T-cell (primary cell): ENCODE measurements at regions not wholly inside any gene's neighbourhood (a gene's known extent, or its start where the extent isn't known, plus 50 kb on each side); places are given as distances from the start of the nearest gene placed in this dataset.
"Not testable (repeated sequence)": the region's sequence is repeated elsewhere in the genome, so short reads cannot be mapped to it uniquely, and the experiment has no call there.

ENCODE experiments used
- ATAC-seq, 4 experiments: fragments of 200-7000 bp in 3 of 4; fragments of 150-1000 bp in 1 of 4; cut with Tn5 transposase; replicated peaks in 1 of 4; 1 replicate in 3 of 4; 2 replicates in 1 of 4; pipeline ENCODE4 v1.10.0; 2021; ENCODE audit warnings: moderate library complexity in 3 of 4, mild to moderate bottlenecking in 2 of 4, moderate number of reproducible peaks in 1 of 4
- CTCF ChIA-PET, 2 donors: fragments of 300-600 bp; sonication (Branson Sonifier 250); formaldehyde crosslinking; loops; one replicate each; lab custom pipeline; 2022; ENCODE audit warnings: antibody characterized with exemption in 2 of 2; lab: Charles Lee
- POLR2A ChIA-PET, 2 donors: fragments of 300-600 bp; sonication (Branson Sonifier 250); formaldehyde crosslinking; loops; one replicate each; lab custom pipeline; 2022; ENCODE audit warnings: antibody characterized with exemption in 2 of 2; lab: Charles Lee
- DNase-seq, 35 experiments: peaks; one replicate each; pipeline versions ENCODE4 v3.0.0 to v3.0.0-alpha.2; 2013 to 2023
- H3K27ac ChIP-seq: one replicate; pipeline ENCODE4 v1.5.1; 2013; ENCODE audit warnings: low read length
- H3K27me3 ChIP-seq, 2 experiments: replicated peaks in 1 of 2; 1 replicate in 1 of 2; 2 replicates in 1 of 2; pipeline versions ENCODE4 v1.6.1 to v1.7.0; 2013; ENCODE audit warnings: low read length in 1 of 2, mixed read lengths in 1 of 2; ENCODE audit not compliant: control insufficient read depth in 2 of 2, insufficient read depth in 2 of 2; ENCODE audit errors: extremely low read depth in 1 of 2
- H3K36me3 ChIP-seq, 2 donors: 1 replicate in 1 of 2; 2 replicates in 1 of 2; pipeline versions ENCODE4 v1.6.1 to v1.7.0; 2013; ENCODE audit warnings: low read length in 1 of 2; ENCODE audit not compliant: control insufficient read depth in 2 of 2, insufficient read depth in 1 of 2; ENCODE audit errors: extremely low read depth in 1 of 2
- H3K4me1 ChIP-seq, 2 experiments: 1 replicate in 1 of 2; 2 replicates in 1 of 2; pipeline versions ENCODE4 v1.6.1 to v1.7.0; 2013; ENCODE audit warnings: low read length in 2 of 2, mixed read lengths in 1 of 2; ENCODE audit not compliant: insufficient read depth in 2 of 2, control insufficient read depth in 1 of 2; ENCODE audit errors: extremely low read depth in 1 of 2
- H3K4me3 ChIP-seq, 2 donors: 1 replicate in 1 of 2; 2 replicates in 1 of 2; pipeline versions ENCODE4 v1.5.1 to v1.7.0; 2013; ENCODE audit warnings: mild to moderate bottlenecking in 2 of 2, low read length in 1 of 2, moderate library complexity in 1 of 2; ENCODE audit not compliant: control insufficient read depth in 1 of 2; ENCODE audit errors: extremely low read depth in 1 of 2
- H3K9me3 ChIP-seq: 2 replicates; pipeline ENCODE4 v1.7.0; 2013
- H3K27ac Mint-ChIP-seq, 2 donors: one replicate each; pipeline ENCODE4 v1.8.0; 2020 to 2021; ENCODE audit warnings: mild to moderate bottlenecking in 2 of 2, mixed read lengths in 2 of 2
- H3K27me3 Mint-ChIP-seq, 2 donors: one replicate each; pipeline ENCODE4 v1.8.0; 2021 to 2022; ENCODE audit warnings: mixed read lengths in 2 of 2
- H3K36me3 Mint-ChIP-seq: one replicate; pipeline ENCODE4 v1.8.0; 2021; ENCODE audit warnings: mixed read lengths
- H3K4me1 Mint-ChIP-seq, 3 donors: one replicate each; pipeline ENCODE4 v1.8.0; 2020 to 2022; ENCODE audit warnings: mixed read lengths in 3 of 3, mild to moderate bottlenecking in 1 of 3
- H3K4me3 Mint-ChIP-seq, 3 donors: one replicate each; pipeline ENCODE4 v1.8.0; 2020 to 2022; ENCODE audit warnings: mild to moderate bottlenecking in 3 of 3, mixed read lengths in 3 of 3, moderate library complexity in 3 of 3
- H3K9me3 Mint-ChIP-seq, 3 donors: one replicate each; pipeline ENCODE4 v1.8.0; 2020 to 2022; ENCODE audit warnings: mixed read lengths in 3 of 3
- WGBS: methylation state at CpG from one replicate; pipeline ENCODE4 v1.1.5; 2013; ENCODE audit warnings: missing lambda C conversion rate; ENCODE audit not compliant: insufficient coverage; 5-methylcytosine and 5-hydroxymethylcytosine counted together

DNA sequence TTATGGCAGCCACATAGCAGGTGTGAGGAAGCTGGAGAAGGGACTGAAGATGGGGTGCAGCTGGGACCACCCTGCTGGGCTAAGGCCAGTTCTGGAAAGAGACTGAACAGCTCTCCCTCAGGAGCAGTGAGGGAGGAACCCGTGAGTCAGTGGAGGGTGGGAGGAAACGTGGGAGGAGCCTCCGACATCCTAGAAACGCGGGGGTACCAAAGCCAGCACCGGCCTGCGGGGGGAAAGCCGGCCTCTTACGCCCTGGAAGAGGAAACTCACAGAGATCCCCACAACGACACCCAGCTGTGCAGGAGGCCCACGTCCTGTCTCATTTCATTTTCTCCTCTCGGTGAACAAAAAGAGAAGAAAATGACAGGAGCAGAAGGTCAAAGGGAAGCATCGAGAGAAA, 185.8 kb upstream of the IRX4 start:
- DNase-seq (no peak), ATAC-seq (no peak)
- Mint-ChIP-seq H3K4me1 (no peaks in the 10 kb centered on the region), H3K36me3 (no peaks in the 10 kb centered on the region), H3K4me3 (no peak overlapping the region), H3K27me3 (peaks cover 9 to 16% of the 10 kb centered on the region in 2 donors), H3K27ac (no peak overlapping the region), H3K9me3 (peaks cover 0 to 3% (median 0%) of the 10 kb centered on the region in 3 donors)
- Histone ChIP-seq H3K36me3 (no peaks in the 10 kb centered on the region), H3K27ac (no peak overlapping the region), H3K4me1 (no peaks in the 10 kb centered on the region), H3K27me3 (peaks cover 0 to 23% of the 10 kb centered on the region in 2 experiments), H3K9me3 (no peaks in the 10 kb centered on the region), H3K4me3 (no peak overlapping the region)
- CTCF ChIA-PET = no interaction called here
- 33% methylated on average over 1 of the region's 13 CpGs for WGBS
- POLR2A ChIA-PET = no interaction called here

DNA sequence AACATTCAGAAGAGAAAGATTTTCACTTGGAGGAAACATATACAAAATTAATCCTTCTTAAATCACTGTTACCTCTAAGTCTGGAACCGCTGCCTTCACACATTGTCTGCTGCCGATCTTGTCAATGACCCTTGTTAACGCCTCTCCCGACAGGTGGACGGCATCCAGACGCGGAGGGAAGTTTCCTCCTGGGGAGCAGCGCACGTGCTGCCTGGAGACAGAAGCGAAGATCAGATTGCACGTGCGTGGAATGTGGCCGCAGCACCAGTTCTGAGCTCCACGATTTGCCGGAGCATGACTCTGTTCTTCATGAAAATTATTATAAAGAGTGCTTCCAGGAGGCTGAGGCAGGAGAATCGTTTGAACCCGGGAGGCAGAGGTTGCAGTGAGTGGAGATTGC, 183.6 kb upstream of the IRX4 start:
- Mint-ChIP-seq H3K27ac (no peak overlapping the region), H3K36me3 (no peaks in the 10 kb centered on the region), H3K27me3 (peaks cover 17 to 24% of the 10 kb centered on the region in 2 donors), H3K4me1 (no peaks in the 10 kb centered on the region), H3K9me3 (peaks cover 0 to 6% (median 0%) of the 10 kb centered on the region in 3 donors), H3K4me3 (no peak overlapping the region)
- Histone ChIP-seq H3K4me3 (no peak overlapping the region), H3K4me1 (no peaks in the 10 kb centered on the region), H3K27ac (no peak overlapping the region), H3K36me3 (no peaks in the 10 kb centered on the region), H3K27me3 (peaks cover 0 to 23% of the 10 kb centered on the region in 2 experiments), H3K9me3 (no peaks in the 10 kb centered on the region)
- ATAC-seq (no peak), DNase-seq (no peak)
- POLR2A ChIA-PET = no interaction called here
- CTCF ChIA-PET = no interaction called here
- WGBS = 71% methylated on average over 13 of the region's 17 CpGs

DNA sequence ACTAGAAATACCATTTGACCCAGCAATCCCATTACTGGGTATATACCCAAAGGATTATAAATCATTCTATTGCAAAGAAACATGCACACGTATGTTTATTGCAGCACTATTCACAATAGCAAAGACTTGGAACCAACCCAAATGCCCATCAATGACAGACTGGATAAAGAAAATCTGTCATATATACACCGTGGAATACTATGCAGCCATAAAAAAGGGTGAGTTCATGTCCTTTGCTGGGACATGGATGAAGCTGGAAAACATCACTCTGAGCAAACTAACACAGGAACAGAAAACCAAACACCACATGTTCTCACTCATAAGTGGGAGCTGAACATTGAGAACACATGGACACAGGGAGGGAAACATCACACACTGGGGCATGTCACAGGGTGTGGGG, 180.7 kb upstream of the IRX4 start:
- H3K27me3 ChIP-seq = peaks cover 0 to 30% of the 10 kb centered on the region in 2 experiments
- DNase-seq, ATAC-seq, H3K9me3 Mint-ChIP-seq, H3K27ac ChIP-seq, H3K4me3 Mint-ChIP-seq, H3K36me3 ChIP-seq, H3K36me3 Mint-ChIP-seq, H3K4me1 Mint-ChIP-seq, H3K4me3 ChIP-seq, H3K27ac Mint-ChIP-seq, H3K9me3 ChIP-seq, H3K4me1 ChIP-seq, CTCF ChIA-PET, POLR2A ChIA-PET: not testable (repeated sequence)
- 80% methylated on average over 1 of the region's 2 CpGs for WGBS
- H3K27me3 Mint-ChIP-seq = peaks cover 18% of the 10 kb centered on the region in 2 donors

DNA sequence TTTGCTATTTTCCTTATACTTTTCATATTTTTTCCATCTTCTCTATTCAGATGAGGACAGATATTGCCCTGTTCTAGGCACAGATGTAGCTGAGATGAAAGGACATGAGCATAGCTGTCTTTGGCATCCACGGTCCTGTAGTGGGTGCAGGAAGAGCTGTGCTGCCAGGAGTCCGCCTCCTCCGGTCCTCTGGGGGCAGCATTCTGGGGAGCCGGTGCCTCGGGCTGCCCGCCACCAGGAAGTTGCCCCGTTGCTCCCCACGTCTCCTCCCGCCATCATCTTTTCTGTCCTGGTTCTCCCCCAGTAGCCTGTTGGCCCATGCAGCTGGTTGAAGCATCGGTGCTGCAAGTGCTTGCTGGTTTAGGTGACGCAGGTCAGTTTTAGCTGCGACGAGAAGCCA, 170.0 kb upstream of the IRX4 start:
- no peak overlapping the region for H3K27ac Mint-ChIP-seq

DNA sequence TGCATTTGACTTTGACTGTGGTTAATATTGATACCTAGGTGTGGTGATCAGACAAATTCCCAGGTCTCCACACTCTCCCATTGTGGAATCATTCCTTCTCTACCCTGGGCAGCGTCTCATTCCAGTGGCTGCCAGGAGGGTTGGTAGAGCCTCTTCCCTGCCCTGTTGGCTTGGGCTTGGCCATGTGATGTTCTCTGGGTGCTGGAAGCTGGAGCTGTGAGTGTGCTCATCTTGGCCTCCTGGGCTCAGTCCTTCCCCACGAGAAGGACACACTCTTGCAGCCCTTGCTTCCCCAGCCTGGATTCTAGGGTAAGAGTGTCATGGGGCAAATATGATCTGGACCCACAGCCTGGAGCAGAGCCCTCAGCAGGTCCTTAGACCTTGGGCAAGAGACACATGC, 167.2 kb upstream of the IRX4 start:
- Histone ChIP-seq H3K4me1 (no peaks in the 10 kb centered on the region), H3K27ac (no peak overlapping the region), H3K9me3 (no peaks in the 10 kb centered on the region), H3K36me3 (no peaks in the 10 kb centered on the region), H3K27me3 (peaks cover 2 to 27% of the 10 kb centered on the region in 2 experiments), H3K4me3 (no peak overlapping the region)
- H3K36me3 Mint-ChIP-seq = no peaks in the 10 kb centered on the region
- no CpG with 5 or more reads among the region's 2 CpGs for WGBS
- no peak overlapping the region for H3K27ac Mint-ChIP-seq
- peaks cover 0 to 10% (median 9%) of the 10 kb centered on the region in 3 donors for H3K9me3 Mint-ChIP-seq
- no peaks in the 10 kb centered on the region for H3K4me1 Mint-ChIP-seq
- DNase-seq (no peak), ATAC-seq (no peak)
- peaks cover 24 to 34% of the 10 kb centered on the region in 2 donors for H3K27me3 Mint-ChIP-seq
- ChIA-PET CTCF (no interaction called here), POLR2A (no interaction called here)
- no peak overlapping the region for H3K4me3 Mint-ChIP-seq

More for the DNA sequence above, 170.0 kb upstream of the IRX4 start:
- H3K4me1 ChIP-seq = no peaks in the 10 kb centered on the region
- no peak overlapping the region for H3K4me3 Mint-ChIP-seq
- no peaks in the 10 kb centered on the region for H3K36me3 ChIP-seq
- ChIA-PET POLR2A (no interaction called here), CTCF (interaction anchor here in 1 of 2 donors (0.7 kb wide), 1 partner anchor 984 kb away, joined by 3 read pairs; no protein-coding TSS in a partner anchor)
- H3K27me3 ChIP-seq = peaks cover 2 to 27% of the 10 kb centered on the region in 2 experiments
- H3K9me3 ChIP-seq = no peaks in the 10 kb centered on the region
- no peak overlapping the region for H3K4me3 ChIP-seq
- no peaks in the 10 kb centered on the region for H3K36me3 Mint-ChIP-seq
- no peak for DNase-seq
- no peak overlapping the region for H3K27ac ChIP-seq
- WGBS = 90% methylated on average over 13 of the region's 13 CpGs
- ATAC-seq = no peak
- H3K9me3 Mint-ChIP-seq = no peaks in the 10 kb centered on the region
- H3K4me1 Mint-ChIP-seq = no peaks in the 10 kb centered on the region
- peaks cover 24 to 32% of the 10 kb centered on the region in 2 donors for H3K27me3 Mint-ChIP-seq

DNA sequence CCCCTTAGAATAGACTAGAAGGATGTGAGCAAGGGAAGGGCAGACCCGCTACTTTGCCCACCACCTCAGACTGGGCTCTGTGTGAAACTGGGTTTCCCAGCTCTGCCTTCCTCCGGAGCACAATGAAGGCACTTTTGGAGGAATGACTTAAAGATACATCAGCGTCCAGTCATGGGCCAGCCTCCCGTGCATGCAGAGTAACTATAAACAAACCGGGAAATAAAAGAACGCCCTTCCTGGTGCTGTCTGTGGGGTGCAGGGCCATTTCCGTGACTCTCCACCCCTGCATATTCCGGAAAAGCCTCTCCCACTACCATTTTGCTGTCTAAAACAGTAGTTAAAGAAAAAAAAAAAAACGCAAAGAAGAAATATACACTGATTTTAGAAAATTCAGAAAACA, 165.9 kb upstream of the IRX4 start:
- Histone ChIP-seq H3K27ac (no peak overlapping the region), H3K4me3 (no peak overlapping the region), H3K4me1 (no peaks in the 10 kb centered on the region), H3K9me3 (no peaks in the 10 kb centered on the region), H3K27me3 (peaks cover 2 to 21% of the 10 kb centered on the region in 2 experiments), H3K36me3 (no peaks in the 10 kb centered on the region)
- H3K4me3 Mint-ChIP-seq = no peak overlapping the region
- DNase-seq (no peak), ATAC-seq (no peak)
- peaks cover 0 to 10% (median 9%) of the 10 kb centered on the region in 3 donors for H3K9me3 Mint-ChIP-seq
- H3K36me3 Mint-ChIP-seq = no peaks in the 10 kb centered on the region
- ChIA-PET CTCF (no interaction called here), POLR2A (no interaction called here)
- H3K4me1 Mint-ChIP-seq = no peaks in the 10 kb centered on the region
- H3K27ac Mint-ChIP-seq = no peak overlapping the region
- peaks cover 20 to 25% of the 10 kb centered on the region in 2 donors for H3K27me3 Mint-ChIP-seq
- 78% methylated on average over 1 of the region's 9 CpGs for WGBS
